Endothelial cell of umbilical vein (primary cell): ENCODE measurements at regions not wholly inside any gene's neighbourhood (a gene's known extent, or its start where the extent isn't known, plus 50 kb on each side); places are given as distances from the start of the nearest gene placed in this dataset.

ENCODE experiments used
- BruUV-seq: library from RNA; stranded (reverse); fragments of 400-500 nt; replicated peaks from 2 replicates; lab custom pipeline; 2021; lab: Mats Ljungman, UMichigan
- CTCF ChIA-PET: fragments of 300-600, 350-600 bp; sonication (Branson Sonifier 250); formaldehyde crosslinking; loops from one replicate; lab custom pipeline; 2021; ENCODE audit warnings: antibody characterized with exemption, inconsistent platforms; lab: Charles Lee
- POLR2A ChIA-PET: fragments of 300-600, 350-600 bp; sonication (Branson Sonifier 250); formaldehyde crosslinking; loops from one replicate; lab custom pipeline; 2021; ENCODE audit warnings: antibody characterized with exemption, inconsistent platforms; lab: Charles Lee
- DNase-seq: peaks from one replicate; pipeline ENCODE4 v3.0.0-alpha.2; 2011; ENCODE audit warnings: low read depth, low spot score
- FAIRE-seq: peaks from 2 replicates; lab custom pipeline; 2011; peaks lifted over from hg19 to GRCh38; lab: Jason Lieb, UNC
- H2AFZ ChIP-seq: 2 replicates; pipeline ENCODE4 v1.6.0; 2012; ENCODE audit warnings: low read depth, low read length, control low read depth, inconsistent platforms
- H3K27ac ChIP-seq: 2 replicates; pipeline ENCODE4 v1.5.1; 2011; ENCODE audit warnings: low read depth, mild to moderate bottlenecking, control low read depth, low read length, moderate library complexity; ENCODE audit not compliant: insufficient read depth
- H3K27me3 ChIP-seq, 2 experiments: 2 replicates each; pipeline versions ENCODE4 v1.6.0 to v1.6.1; 2011; ENCODE audit warnings: low read length in 2 of 2, mixed read lengths in 1 of 2; ENCODE audit not compliant: control insufficient read depth in 2 of 2, insufficient read depth in 2 of 2
- H3K36me3 ChIP-seq, 2 experiments: 2 replicates in 1 of 2; 3 replicates in 1 of 2; pipeline ENCODE4 v1.5.1; 2011; ENCODE audit warnings: low read length in 2 of 2, mild to moderate bottlenecking in 1 of 2, moderate library complexity in 1 of 2; ENCODE audit not compliant: control insufficient read depth in 2 of 2, insufficient read depth in 2 of 2; ENCODE audit errors: extremely low read depth in 1 of 2
- H3K4me1 ChIP-seq: 3 replicates; pipeline ENCODE4 v1.5.1; 2011; ENCODE audit warnings: mild to moderate bottlenecking, low read length; ENCODE audit not compliant: control insufficient read depth, insufficient read depth; ENCODE audit errors: extremely low read depth
- H3K4me2 ChIP-seq: 2 replicates; pipeline ENCODE4 v1.6.1; 2011; ENCODE audit warnings: low read length, control low read depth, mixed read lengths; ENCODE audit not compliant: insufficient read depth
- H3K4me3 ChIP-seq, 3 experiments: fragments of 200-600 bp in 1 of 3; sonication (generic), shearing (Covaris generic) in 1 of 3; replicated peaks in 1 of 3; 2 replicates each; pipeline ENCODE4 v1.5.1; 2011 to 2016; ENCODE audit warnings: control low read depth in 3 of 3, low read length in 3 of 3, mild to moderate bottlenecking in 2 of 3, inconsistent platforms in 1 of 3, low read depth in 1 of 3, moderate library complexity in 1 of 3; ENCODE audit not compliant: insufficient read depth in 1 of 3
- H3K79me2 ChIP-seq: 2 replicates; pipeline ENCODE4 v1.6.0; 2012; ENCODE audit warnings: low read length, inconsistent platforms; ENCODE audit not compliant: control insufficient read depth, insufficient read depth
- H3K9ac ChIP-seq: replicated peaks from 2 replicates; pipeline ENCODE3; 2011; ENCODE audit warnings: low read length, control low read depth; ENCODE audit not compliant: insufficient read depth; ENCODE audit errors: extremely low read depth
- H3K9me1 ChIP-seq: replicated peaks from 3 replicates; pipeline ENCODE4 v1.6.0; 2011; ENCODE audit warnings: mild to moderate bottlenecking, low read length; ENCODE audit not compliant: control insufficient read depth, insufficient read depth; ENCODE audit errors: extremely low read depth
- H3K9me3 ChIP-seq: replicated peaks from 2 replicates; pipeline ENCODE4 v1.5.1; 2012; ENCODE audit warnings: low read length, inconsistent platforms; ENCODE audit not compliant: control insufficient read depth, insufficient read depth
- H4K20me1 ChIP-seq: replicated peaks from 2 replicates; pipeline ENCODE3; 2011; ENCODE audit warnings: mild to moderate bottlenecking, low read length; ENCODE audit not compliant: control insufficient read depth, insufficient read depth; ENCODE audit errors: extremely low read depth
- CTCF ChIP-seq, 2 donors: IDR thresholded peaks; 1 replicate in 1 of 2; 2 replicates in 1 of 2; pipeline ENCODE4 v1.5.1; 2011; ENCODE audit warnings: low read length in 2 of 2, mild to moderate bottlenecking in 2 of 2, moderate library complexity in 2 of 2, control low read depth in 1 of 2, inconsistent platforms in 1 of 2, low read depth in 1 of 2; ENCODE audit not compliant: insufficient read depth in 1 of 2; ENCODE audit errors: extremely low read depth in 1 of 2
- EZH2 ChIP-seq: IDR thresholded peaks from 2 replicates; pipeline ENCODE4 v1.6.1; 2012; ENCODE audit warnings: borderline replicate concordance, low read depth, mild to moderate bottlenecking, moderate library complexity, low read length, inconsistent platforms; ENCODE audit not compliant: severe bottlenecking
- FOS ChIP-seq: IDR thresholded peaks from 2 replicates; pipeline ENCODE4 v1.6.1; 2011; ENCODE audit warnings: mild to moderate bottlenecking, low read length, moderate library complexity, borderline replicate concordance; ENCODE audit not compliant: insufficient read depth
- GATA2 ChIP-seq: IDR thresholded peaks from 2 replicates; pipeline ENCODE4 v1.7.0; 2011; ENCODE audit warnings: low read depth, mild to moderate bottlenecking, moderate library complexity, mixed read lengths, low read length; ENCODE audit not compliant: insufficient read length, insufficient read depth
- JUN ChIP-seq: IDR thresholded peaks from 2 replicates; pipeline ENCODE4 v1.6.1; 2011; ENCODE audit warnings: borderline replicate concordance, low read depth; ENCODE audit not compliant: insufficient read length, insufficient read depth
- MYC ChIP-seq: IDR thresholded peaks from one replicate; pipeline ENCODE4 v1.6.1; 2011; ENCODE audit warnings: mild to moderate bottlenecking, low read depth, low read length
- POLR2A ChIP-seq: IDR thresholded peaks from 2 replicates; pipeline ENCODE4 v1.6.1; 2012; ENCODE audit warnings: low read depth, mild to moderate bottlenecking, control low read depth, low read length
- POLR2AphosphoS5 ChIP-seq: IDR thresholded peaks from 2 replicates; pipeline ENCODE4 v1.6.1; 2012; ENCODE audit warnings: low read depth, mild to moderate bottlenecking, control low read depth, low read length, moderate library complexity; ENCODE audit not compliant: insufficient read depth
- dilution Hi-C: fragments of 300-500 bp; cut with MboI; formaldehyde crosslinking; loops from one replicate; pipeline ENCODE4 v1.15.0; 2019; ENCODE audit warnings: low sequenced_read_pairs; ENCODE audit not compliant: extremely low pct_ligation_motif_present
- intact Hi-C: fragments of 100-400 bp; cut with micrococcal nuclease; formaldehyde crosslinking; loops from one replicate; pipeline ENCODE4 v1.10.0; 2022
- TF ChIP-seq, protein P1 (sequence below): IDR thresholded peaks from 2 replicates; pipeline ENCODE4 v1.6.1; 2011; ENCODE audit not compliant: insufficient read depth, insufficient read length

GRCh38 chr17:63267846-63268245 lies 178.3 kb downstream of the CYB561 start:
- DNase-seq = no peak

GRCh38 chr17:63268827-63269226 lies 177.3 kb downstream of the CYB561 start:
- dilution Hi-C loops (no loop called here), intact Hi-C loops (no loop called here)
- DNase-seq (no peak), FAIRE-seq (no peak)
- BruUV-seq = no TSS peak
- Histone ChIP-seq H3K27ac (no peak overlapping the region), H3K79me2 (no peaks in the 10 kb centered on the region), H3K36me3 (no peaks in the 10 kb centered on the region), H4K20me1 (no peaks in the 10 kb centered on the region), H3K4me2 (no peak overlapping the region), H3K9ac (no peak overlapping the region), H2AFZ (no peak overlapping the region), H3K27me3 (no peaks in the 10 kb centered on the region), H3K9me1 (no peaks in the 10 kb centered on the region), H3K9me3 (no peaks in the 10 kb centered on the region), H3K4me1 (no peaks in the 10 kb centered on the region), H3K4me3 (no peak overlapping the region)
- TF ChIP-seq FOS (no peak), POLR2AphosphoS5 (no peak), POLR2A (no peak), EZH2 (no peak), MYC (no peak), GATA2 (no peak), JUN (no peak), CTCF (IDR thresholded peaks at IDR 0.05; ENCODE audit: extremely low read depth in 1 of 2, insufficient read depth in 1 of 2, low read depth in 1 of 2, low read length in 2 of 2) (no peak)
- TF ChIP-seq, protein P1, sequence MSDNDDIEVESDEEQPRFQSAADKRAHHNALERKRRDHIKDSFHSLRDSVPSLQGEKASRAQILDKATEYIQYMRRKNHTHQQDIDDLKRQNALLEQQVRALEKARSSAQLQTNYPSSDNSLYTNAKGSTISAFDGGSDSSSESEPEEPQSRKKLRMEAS = no peak
- ChIA-PET CTCF (no interaction called here), POLR2A (no interaction called here)

More at GRCh38 chr17:63267846-63268245, 178.3 kb downstream of the CYB561 start:
- ChIA-PET CTCF (no interaction called here), POLR2A (no interaction called here)
- no peaks in the 10 kb centered on the region for H3K9me1 ChIP-seq
- dilution Hi-C loops = no loop called here
- TF ChIP-seq JUN (no peak), POLR2A (no peak), FOS (no peak), MYC (no peak), POLR2AphosphoS5 (no peak), EZH2 (no peak), GATA2 (no peak)
- TF ChIP-seq, protein P1 = no peak
- intact Hi-C loops = no loop called here
- H3K27ac ChIP-seq = no peak overlapping the region
- no peaks in the 10 kb centered on the region for H3K27me3 ChIP-seq
- H3K9me3 ChIP-seq = no peaks in the 10 kb centered on the region
- no peak overlapping the region for H3K4me2 ChIP-seq
- no peaks in the 10 kb centered on the region for H3K36me3 ChIP-seq
- FAIRE-seq = no peak
- H3K9ac ChIP-seq = no peak overlapping the region
- no peaks in the 10 kb centered on the region for H4K20me1 ChIP-seq
- H2AFZ ChIP-seq = no peak overlapping the region
- no TSS peak for BruUV-seq
- no peaks in the 10 kb centered on the region for H3K4me1 ChIP-seq
- H3K4me3 ChIP-seq = no peak overlapping the region
- H3K79me2 ChIP-seq = no peaks in the 10 kb centered on the region
